ENCODE measurements at regions not wholly inside any gene's neighbourhood (a gene's known extent, or its start where the extent isn't known, plus 50 kb on each side); places are given as distances from the start of the nearest gene placed in this dataset.

DNA sequence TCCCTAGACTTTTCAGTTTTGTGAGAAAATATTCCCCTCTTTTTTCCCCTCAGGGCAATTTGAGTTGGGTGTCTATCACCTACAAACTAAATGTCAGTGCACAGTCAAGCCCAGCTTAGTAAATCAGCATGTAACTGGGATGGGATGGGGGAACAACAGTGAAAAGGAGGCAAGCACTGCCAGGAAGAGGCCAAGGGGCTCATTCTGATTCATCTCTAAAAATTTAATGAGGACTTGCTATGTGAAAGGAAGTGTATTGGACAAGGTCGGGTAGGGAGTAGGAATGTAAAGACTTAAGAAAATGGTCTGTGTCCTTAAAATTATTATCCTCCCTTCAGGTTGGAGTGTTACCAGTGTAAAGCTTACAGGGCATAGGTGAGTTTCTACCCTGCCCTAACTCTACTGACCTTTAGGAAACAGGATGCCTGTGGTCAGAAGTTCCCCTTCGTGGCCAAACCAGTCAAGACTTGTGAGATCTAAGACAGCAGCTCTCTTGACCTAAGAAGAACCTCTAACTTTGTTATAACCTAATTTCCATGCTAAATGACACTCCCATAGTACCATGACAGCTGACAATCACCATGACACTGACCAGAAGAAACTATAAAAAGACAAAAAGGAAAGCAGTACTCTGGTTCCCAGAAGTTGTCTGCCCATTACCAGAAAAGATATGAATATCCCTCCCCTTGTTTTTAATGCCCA, 194.4 kb upstream of the LDB2 start:
- intact Hi-C loops (cut with DNase I; ENCODE audit: low total_unique reads): no loop called here
- no peak overlapping the region for H3K27ac ChIP-seq
- H3K9me3 ChIP-seq: no peaks in the 10 kb centered on the region
- H3K27me3 ChIP-seq: no peaks in the 10 kb centered on the region
- H3K4me3 ChIP-seq: no peak overlapping the region
- no peak for TF ChIP-seq POLR2A (IDR thresholded peaks at IDR 0.05)
- no peak for TF ChIP-seq CTCF (IDR thresholded peaks at IDR 0.05)
- peaks cover 0 to 5% of the 10 kb centered on the region in 2 donors for H3K4me1 ChIP-seq
- no peaks in the 10 kb centered on the region for H3K36me3 ChIP-seq
- no peak for DNase-seq

GRCh38 chr4:17091104-17091503, 192.7 kb upstream of the LDB2 start:
- intact Hi-C loops (cut with DNase I; ENCODE audit: low total_unique reads): no loop called here
- TF ChIP-seq CTCF (IDR thresholded peaks at IDR 0.05): no peak
- TF ChIP-seq POLR2A (IDR thresholded peaks at IDR 0.05): no peak
- peaks cover 0 to 5% of the 10 kb centered on the region in 2 donors for H3K4me1 ChIP-seq
- H3K9me3 ChIP-seq: no peaks in the 10 kb centered on the region
- no peaks in the 10 kb centered on the region for H3K36me3 ChIP-seq
- no peak for DNase-seq
- H3K4me3 ChIP-seq: no peak overlapping the region
- H3K27ac ChIP-seq: no peak overlapping the region
- no peaks in the 10 kb centered on the region for H3K27me3 ChIP-seq

GRCh38 chr4:17090063-17090462, 191.6 kb upstream of the LDB2 start:
- Histone ChIP-seq H3K36me3 (no peaks in the 10 kb centered on the region), H3K4me3 (no peak overlapping the region), H3K9me3 (no peaks in the 10 kb centered on the region), H3K27ac (no peak overlapping the region), H3K27me3 (no peaks in the 10 kb centered on the region), H3K4me1 (peaks cover 0 to 5% of the 10 kb centered on the region in 2 donors)
- intact Hi-C loops (cut with DNase I; ENCODE audit: low total_unique reads): no loop called here
- TF ChIP-seq POLR2A (IDR thresholded peaks at IDR 0.05) (no peak), CTCF (IDR thresholded peaks at IDR 0.05) (no peak)
- DNase-seq: no peak

DNA sequence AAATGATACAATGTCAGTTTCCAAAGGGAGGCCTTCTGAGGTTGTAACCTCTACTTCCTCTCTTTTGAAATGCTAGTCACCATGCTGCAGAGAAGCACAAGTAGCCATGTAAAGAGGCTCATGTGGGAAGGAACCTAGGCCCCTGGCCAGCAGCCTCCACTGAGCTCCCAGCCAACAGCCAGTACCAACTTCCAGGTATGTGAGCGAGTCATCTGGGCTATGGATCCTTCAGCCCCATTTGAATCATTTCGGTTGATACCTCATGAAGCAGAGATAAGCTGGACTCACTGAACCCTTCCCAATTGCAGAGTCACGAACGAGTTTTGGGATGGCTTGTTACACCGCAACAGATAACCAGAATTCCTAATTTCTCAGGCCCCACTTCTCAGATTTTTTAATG, 187.0 kb upstream of the LDB2 start:
- no peak overlapping the region for H3K27ac ChIP-seq
- H3K4me3 ChIP-seq: no peak overlapping the region
- no peak for DNase-seq
- no peaks in the 10 kb centered on the region for H3K27me3 ChIP-seq
- H3K36me3 ChIP-seq: no peaks in the 10 kb centered on the region
- intact Hi-C loops (cut with DNase I; ENCODE audit: low total_unique reads): no loop called here
- no peak for TF ChIP-seq POLR2A (IDR thresholded peaks at IDR 0.05)
- no peak for TF ChIP-seq CTCF (IDR thresholded peaks at IDR 0.05)
- H3K4me1 ChIP-seq: no peaks in the 10 kb centered on the region
- H3K9me3 ChIP-seq: no peaks in the 10 kb centered on the region

DNA sequence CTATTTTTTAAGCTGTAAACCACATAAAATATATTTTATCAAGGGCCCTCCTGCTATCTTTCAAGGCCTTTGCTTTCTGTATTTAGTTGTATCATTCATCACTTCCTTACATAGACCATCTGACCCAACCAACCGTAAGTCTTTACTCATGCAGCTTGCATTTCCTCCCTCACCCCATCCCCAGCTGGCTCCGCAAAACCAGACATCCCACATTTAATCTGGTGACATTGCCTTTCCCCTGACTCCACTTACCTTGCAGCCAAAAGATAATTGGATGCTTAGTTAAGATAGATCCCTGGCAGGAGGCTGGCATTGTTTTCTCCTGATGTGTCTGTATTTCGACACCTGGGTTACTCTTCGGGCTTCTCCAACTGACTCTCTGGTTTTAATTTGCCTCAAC, 183.7 kb upstream of the LDB2 start:
- H3K27me3 ChIP-seq: no peaks in the 10 kb centered on the region
- DNase-seq: no peak

More for the DNA sequence above, 183.7 kb upstream of the LDB2 start:
- no peaks in the 10 kb centered on the region for H3K9me3 ChIP-seq
- H3K4me3 ChIP-seq: no peak overlapping the region
- H3K27ac ChIP-seq: no peak overlapping the region
- H3K36me3 ChIP-seq: no peaks in the 10 kb centered on the region
- intact Hi-C loops (cut with DNase I; ENCODE audit: low total_unique reads): no loop called here
- no peaks in the 10 kb centered on the region for H3K4me1 ChIP-seq
- TF ChIP-seq CTCF (IDR thresholded peaks at IDR 0.05) (no peak), POLR2A (IDR thresholded peaks at IDR 0.05) (no peak)
